ENCODE measurements at regions not wholly inside any gene's neighbourhood (a gene's known extent, or its start where the extent isn't known, plus 50 kb on each side); places are given as distances from the start of the nearest gene placed in this dataset.
"Not testable (repeated sequence)": the region's sequence is repeated elsewhere in the genome, so short reads cannot be mapped to it uniquely, and the experiment has no call there.

GRCh38 chr7:96829121-96829520 lies 119.5 kb upstream of the SEM1 start:
- DNase-seq, result not testable (repeated sequence)

GRCh38 chr7:96831446-96831845 lies 121.8 kb upstream of the SEM1 start:
- DNase-seq, result no peak

- DNase-seq, result no peak
Observed at GRCh38 chr7:96832092-96832662, 122.5 kb upstream of the SEM1 start.

- DNase-seq, result no peak
Observed at GRCh38 chr7:96833676-96834453, 124.2 kb upstream of the SEM1 start.

GRCh38 chr7:96836456-96836855 lies 126.8 kb upstream of the SEM1 start:
- no peak for DNase-seq

GRCh38 chr7:96837593-96837992 lies 127.9 kb upstream of the SEM1 start:
- DNase-seq, result no peak

- no peak for DNase-seq
Observed at GRCh38 chr7:96838481-96838880, 128.8 kb upstream of the SEM1 start.

- DNase-seq, result no peak
Observed at GRCh38 chr7:96855139-96855538, 145.5 kb upstream of the SEM1 start.

- no peak for DNase-seq
Observed at GRCh38 chr7:96855691-96856090, 146.0 kb upstream of the SEM1 start.

- DNase-seq, result no peak
Observed at GRCh38 chr7:96869538-96869937, 135.8 kb upstream of the DLX6 start.

GRCh38 chr7:96870185-96870584 lies 135.2 kb upstream of the DLX6 start:
- no peak for DNase-seq

GRCh38 chr7:96870934-96871333 lies 134.4 kb upstream of the DLX6 start:
- DNase-seq, result no peak

- DNase-seq, result no peak
Observed at GRCh38 chr7:96887426-96887825, 117.9 kb upstream of the DLX6 start.

GRCh38 chr7:96899108-96899507 lies 106.2 kb upstream of the DLX6 start:
- DNase-seq, result no peak

GRCh38 chr7:96901822-96902445 lies 103.4 kb upstream of the DLX6 start:
- no peak for DNase-seq

- DNase-seq, result no peak
Observed at GRCh38 chr7:96903906-96904305, 101.4 kb upstream of the DLX6 start.

- DNase-seq, result no peak
Observed at GRCh38 chr7:96910486-96910885, 94.9 kb upstream of the DLX6 start.

- no peak for DNase-seq
Observed at GRCh38 chr7:96915029-96915428, 90.3 kb upstream of the DLX6 start.

GRCh38 chr7:96920064-96920463 lies 85.3 kb upstream of the DLX6 start:
- DNase-seq, result no peak

- DNase-seq, result no peak
Observed at GRCh38 chr7:96920713-96921112, 84.6 kb upstream of the DLX6 start.

GRCh38 chr7:96921231-96921630 lies 84.1 kb upstream of the DLX6 start:
- no peak for DNase-seq

GRCh38 chr7:96921771-96922170 lies 83.6 kb upstream of the DLX6 start:
- no peak for DNase-seq

- DNase-seq, result not testable (repeated sequence)
Observed at GRCh38 chr7:96923345-96923744, 82.0 kb upstream of the DLX6 start.

GRCh38 chr7:96927131-96927530 lies 78.2 kb upstream of the DLX6 start:
- no peak for DNase-seq

All from right hindlimb (tissue), 1 donor.